SKM-1 treated with dmso at 0.1 percent for 144 hours (cell line): ENCODE measurements at regions not wholly inside any gene's neighbourhood (a gene's known extent, or its start where the extent isn't known, plus 50 kb on each side); places are given as distances from the start of the nearest gene placed in this dataset.
"Not testable (repeated sequence)": the region's sequence is repeated elsewhere in the genome, so short reads cannot be mapped to it uniquely, and the experiment has no call there.

Experiments used
- DNase-seq: peaks from one replicate; lab custom pipeline; 2025; ENCODE audit not compliant: unreplicated experiment; lab: John Stamatoyannopoulos, UW

DNA sequence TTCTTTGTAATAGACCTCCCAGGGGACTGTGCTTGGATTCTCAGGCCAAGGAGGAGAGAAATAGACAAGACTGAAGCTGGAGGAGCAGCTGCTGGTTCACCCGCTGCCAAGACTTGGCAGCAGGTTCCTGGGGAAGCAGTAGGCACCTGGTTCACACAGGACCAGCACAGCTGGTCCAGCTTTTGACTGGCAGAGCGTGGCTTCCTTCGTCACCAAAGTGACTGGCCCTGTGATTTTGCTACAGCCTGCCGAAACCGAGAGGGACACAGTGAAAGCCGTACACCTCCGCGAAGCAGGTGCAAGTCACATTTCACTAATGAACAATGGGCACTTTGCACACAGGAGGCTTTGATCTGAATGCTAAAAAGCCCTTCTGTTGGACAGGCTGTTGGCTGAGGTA is 199.0 kb downstream of the RNF144B start:
- DNase-seq = no peak

- peak; percentile 43 for DNase-seq
These were observed 208.8 kb downstream of the RNF144B start for GRCh38 chr6:18595774-18596530.

DNA sequence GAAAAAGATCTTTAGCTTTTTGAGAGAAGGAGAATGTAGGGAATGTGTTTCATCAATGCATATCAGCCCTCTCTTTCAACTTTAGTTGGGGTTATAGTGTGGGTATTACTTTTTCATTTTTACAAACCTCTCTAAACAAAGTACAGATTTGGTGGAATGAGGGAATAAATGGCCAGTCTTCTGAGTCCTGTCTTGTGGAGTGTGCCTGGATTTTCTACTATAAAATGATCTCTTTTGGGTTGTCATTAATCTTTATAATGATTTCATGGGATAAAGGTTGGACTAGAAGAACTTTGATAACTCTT is 209.3 kb downstream of the RNF144B start:
- no peak for DNase-seq

DNA sequence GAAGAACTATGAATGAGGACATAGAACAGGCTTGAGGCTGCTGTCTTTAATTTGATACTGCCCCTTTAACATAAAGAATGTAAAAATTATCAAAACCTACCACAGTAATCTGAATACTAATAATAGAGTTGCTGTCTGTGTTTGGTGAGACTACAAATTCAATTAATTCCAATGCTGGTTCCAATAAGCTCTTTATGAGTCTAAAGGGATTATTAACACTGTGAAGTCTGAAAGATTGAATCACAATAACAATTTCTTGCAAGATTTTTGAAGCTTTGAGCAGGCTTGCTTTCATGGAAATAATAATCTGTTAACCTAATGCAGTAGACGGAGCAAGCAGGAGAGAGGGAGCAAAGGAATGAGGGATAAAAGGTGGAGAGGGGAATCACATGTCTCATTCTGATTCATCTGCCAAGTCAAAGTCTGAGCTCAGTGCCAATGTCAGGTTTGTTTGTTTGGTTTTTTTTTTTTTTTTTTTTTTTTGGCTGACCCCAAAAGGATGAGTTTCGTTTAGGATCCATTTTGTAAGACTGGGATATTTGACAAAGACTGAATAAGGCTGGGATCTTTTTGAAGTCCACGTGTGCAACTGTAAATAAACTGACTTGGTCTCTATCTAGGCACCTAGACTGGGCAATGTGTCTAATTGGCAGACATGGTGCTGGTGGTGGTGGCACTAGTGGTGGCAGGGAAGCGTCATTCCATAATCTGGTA is 211.6 kb downstream of the RNF144B start:
- no peak for DNase-seq

DNA sequence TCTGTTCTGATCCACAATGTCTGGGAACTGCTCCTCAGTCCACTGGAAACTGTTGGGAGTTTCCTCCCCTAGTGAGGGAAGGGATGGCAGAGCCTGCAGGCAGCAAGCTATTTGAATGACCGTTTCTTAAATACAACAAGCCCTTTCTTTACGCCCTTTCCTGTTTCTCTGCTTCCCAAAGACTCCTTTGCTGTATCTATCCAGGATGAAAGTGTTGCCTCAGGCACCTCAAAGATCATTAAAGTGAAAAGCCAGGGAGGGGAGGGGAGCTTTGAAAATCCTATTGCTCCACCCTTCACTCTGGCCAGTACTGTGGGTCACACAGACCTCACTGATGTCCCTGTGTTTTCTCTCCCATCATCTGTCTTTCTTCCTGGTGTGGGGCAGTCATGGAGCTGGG is 213.1 kb downstream of the RNF144B start:
- DNase-seq = no peak

DNA sequence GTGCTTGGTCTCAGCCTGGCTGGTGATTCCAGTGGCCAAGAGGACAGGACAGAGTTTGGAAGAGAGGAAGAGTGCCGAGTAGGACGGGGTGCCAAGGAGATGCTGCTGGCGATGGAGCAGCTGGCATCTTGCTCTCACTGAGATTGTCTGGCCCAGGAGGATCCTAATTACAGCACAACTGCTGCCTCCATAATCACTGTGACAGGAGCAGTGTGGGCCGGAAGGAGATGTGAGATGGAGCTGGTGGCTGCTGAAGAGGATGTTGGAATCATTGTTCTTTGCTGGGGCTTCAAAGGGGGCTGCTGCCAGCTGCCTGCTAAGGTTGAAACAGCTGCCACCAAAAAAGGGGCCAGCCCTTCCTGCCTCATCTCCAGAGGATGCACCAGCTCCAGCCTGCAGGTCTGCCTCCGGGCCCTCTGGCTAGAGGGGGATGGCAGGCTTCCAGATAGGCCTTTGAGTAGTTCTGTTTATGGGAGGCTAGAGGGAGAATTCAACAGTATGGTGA is 214.4 kb downstream of the RNF144B start:
- DNase-seq = no peak

- no peak for DNase-seq
These were observed 215.8 kb downstream of the RNF144B start for GRCh38 chr6:18602931-18603330.

DNA sequence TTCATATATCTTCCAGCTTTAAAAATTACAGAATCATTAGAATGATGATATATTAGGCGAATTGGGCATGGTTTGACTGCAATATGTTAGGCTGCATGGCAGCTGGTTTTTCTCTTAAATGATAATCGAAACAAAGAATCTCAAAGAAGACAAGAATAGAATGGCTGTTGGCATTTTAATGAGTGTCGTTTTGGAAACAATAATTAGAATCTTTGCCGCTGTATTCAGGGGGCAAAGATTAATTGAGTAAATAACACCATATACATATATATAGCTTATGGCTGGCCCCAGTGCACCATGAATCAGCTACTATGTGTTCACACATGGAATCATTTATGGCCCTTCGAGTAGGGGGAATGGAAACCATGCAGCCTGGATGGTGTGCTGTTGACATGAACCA is 216.2 kb downstream of the RNF144B start:
- no peak for DNase-seq

DNA sequence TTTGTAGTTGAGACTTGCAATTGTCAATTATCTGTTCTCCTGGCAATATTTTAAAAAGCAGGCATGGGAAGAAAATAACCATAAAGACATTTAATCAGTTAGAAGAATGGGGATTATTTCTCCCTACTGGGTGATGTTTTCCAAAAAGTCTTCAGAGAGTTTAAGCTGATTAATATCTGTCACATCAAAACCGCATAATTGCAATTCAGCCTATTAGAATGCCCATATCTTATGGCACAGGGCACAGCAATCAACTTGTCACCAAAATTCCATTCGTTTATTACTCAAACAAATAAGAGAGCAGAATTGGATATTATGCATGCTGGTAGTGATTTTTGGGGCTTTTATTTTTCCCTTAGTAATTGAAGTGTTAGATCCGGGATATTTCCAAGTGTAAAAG is 218.7 kb downstream of the RNF144B start:
- DNase-seq = no peak

- no peak for DNase-seq
These were observed 222.6 kb downstream of the RNF144B start for GRCh38 chr6:18609715-18610114.

DNA sequence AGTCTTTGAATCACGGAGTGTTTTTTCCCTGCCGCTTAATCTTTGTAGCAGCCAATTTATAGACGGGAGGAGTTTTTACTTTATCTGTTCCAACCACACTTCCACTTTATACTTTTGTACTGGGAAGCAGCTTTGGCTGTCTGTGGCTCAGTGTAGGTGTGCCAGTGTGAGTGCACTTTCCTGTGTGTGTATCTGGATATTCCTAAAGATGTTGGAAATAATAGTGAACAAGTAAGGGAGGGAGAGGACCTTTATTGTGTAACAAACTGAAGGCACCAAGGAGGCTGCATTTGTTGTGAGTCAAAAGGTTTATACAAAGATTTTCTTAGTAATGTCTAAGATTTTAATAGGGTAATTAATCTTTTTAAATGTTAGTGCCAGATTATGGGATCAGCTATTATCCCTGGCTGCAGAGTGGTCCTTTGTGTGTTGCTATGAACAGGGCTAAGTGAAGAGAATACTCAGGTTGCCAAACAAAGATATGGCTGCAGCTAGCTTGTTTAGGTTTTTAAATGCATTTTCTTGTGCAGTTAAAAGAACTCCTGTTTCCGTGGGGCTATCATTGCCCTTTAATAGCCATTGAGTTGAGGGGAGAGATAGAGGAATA is 226.3 kb downstream of the RNF144B start:
- no peak for DNase-seq

DNA sequence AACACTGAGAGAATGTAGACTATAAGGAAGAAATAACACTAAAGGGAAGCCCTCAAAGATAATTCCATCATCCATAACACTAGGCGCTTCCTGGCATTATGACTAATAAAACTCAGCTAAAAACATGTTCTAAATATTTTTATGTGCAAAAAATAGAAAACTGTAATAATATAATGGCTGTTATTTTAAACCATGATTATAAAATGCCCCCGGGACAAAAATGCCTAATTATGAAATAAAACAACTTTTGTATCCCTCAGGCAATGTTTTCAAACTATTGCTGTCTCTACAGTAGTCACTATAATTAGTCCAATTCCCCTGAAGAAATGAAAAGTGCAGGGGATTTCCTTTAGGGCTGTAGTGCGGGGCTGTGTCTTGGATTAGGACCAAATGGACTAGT is 242.4 kb downstream of the RNF144B start:
- DNase-seq = no peak

DNA sequence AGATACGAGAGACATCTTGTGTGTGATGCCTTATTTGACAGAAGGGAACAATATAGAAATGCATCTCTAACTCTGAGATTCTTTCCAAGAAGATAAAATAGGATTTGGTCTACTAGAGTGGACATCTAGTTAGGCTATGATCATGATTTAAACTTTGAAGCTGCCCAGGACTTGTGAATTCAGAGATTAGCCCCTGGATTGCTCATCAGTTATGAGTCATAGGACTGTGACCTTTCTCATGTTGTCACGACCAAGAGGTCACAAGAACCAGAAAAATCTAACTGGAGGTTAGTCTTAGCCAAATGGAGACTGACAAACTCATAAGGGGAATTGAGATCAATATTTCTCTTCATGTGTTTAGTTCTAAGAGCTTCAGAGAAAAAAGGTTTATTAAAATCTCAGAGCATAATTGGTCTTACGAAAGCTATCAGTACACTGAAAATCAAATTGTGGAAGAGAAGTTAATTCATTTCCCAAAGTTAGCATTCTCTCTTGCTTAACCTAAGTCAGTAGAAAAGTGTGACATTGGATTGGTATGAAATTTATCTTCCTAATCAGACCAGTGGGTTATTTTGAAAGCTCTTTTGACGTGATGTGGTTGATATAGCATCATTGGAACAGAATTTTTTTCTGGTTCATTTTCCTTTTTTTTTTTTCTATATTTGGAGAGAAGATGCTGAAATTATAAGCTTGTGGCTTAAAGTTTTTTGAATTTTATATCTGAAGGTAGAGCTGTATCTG is 245.7 kb downstream of the RNF144B start:
- DNase-seq = no peak

DNA sequence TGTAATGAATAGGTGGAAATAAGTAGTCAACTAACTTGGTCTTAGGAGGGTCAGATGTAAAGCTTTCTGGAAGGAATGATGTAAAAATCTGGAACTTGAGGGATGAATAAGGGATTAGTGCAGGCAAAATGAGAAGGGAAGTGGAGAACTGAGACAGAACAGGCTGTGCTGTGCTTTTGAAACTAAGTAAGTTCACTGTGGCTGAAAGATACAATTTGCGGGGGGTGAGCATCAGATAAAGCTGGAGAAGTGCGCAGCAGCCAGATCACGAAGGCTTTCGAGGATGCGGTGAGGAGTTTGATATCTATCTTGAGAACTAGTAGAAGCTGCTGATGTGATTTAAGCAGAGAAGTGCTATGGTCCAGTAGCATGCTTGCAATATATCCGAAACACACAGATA is 247.8 kb downstream of the RNF144B start:
- no peak for DNase-seq

DNA sequence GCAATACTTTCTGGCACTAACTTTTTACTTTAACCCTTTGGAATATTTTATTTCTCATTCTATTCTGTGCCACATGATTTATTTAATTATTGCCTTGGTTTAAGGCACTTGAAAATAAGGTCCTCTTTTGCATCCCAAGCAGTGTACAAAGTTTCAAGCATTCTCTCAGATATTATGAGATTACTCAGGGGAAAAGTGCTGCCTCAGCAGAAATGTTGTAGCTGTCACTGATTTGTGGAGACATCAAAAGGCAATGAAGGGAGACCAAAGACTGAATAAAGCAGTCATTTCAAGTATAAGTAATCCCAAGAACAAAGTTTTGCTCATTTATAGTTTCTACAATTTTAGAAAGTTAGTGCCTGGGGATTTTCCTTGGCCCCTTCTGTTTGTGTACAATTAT is 253.0 kb downstream of the RNF144B start:
- no peak for DNase-seq

GRCh38 chr6:18640754-18641153 is 253.6 kb downstream of the RNF144B start:
- no peak for DNase-seq

GRCh38 chr6:18654821-18655220 is 267.7 kb downstream of the RNF144B start:
- DNase-seq = no peak

DNA sequence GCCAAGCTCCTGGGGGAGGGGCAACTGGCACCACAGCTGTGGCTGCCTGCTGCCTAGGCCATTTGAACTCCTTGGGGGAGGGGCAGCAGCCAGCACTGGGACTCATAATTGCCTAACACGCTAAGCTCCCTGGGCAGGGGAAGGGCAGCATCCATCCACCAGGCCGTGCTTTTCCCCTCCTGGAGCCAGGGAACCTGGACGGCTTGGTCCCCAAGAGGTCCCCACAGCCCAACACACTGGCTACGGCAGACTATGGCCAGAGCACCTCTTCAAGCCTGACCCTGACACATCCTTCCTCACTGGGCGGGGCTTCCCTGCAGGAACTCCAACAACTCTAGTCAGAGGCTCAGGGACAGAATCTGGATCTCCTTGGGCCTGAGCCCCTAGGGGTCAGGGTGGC is 269.4 kb downstream of the RNF144B start:
- no peak for DNase-seq

GRCh38 chr6:18659994-18660393 is 272.8 kb downstream of the RNF144B start:
- not testable (repeated sequence) for DNase-seq

DNA sequence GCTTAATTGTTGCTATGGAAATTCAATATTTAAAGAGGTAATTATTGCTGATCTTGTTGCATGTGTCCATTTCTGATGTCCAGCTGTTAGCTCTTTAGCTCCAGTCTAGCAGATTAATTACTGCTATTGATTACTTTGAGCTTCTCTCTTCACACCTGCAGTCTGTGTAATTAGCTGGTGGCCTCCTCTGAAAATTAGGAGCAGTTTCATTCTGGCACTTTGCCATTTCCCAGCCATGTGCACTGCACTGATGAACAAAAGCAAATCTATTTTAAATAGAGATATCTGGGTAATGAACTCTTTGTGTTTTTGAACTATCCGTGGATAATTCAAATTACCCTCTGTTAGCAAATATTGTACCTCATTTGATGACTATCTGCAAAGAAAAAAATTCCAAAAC is 275.9 kb downstream of the RNF144B start:
- DNase-seq = no peak

GRCh38 chr6:18664401-18664800 is 277.3 kb downstream of the RNF144B start:
- DNase-seq = no peak

DNA sequence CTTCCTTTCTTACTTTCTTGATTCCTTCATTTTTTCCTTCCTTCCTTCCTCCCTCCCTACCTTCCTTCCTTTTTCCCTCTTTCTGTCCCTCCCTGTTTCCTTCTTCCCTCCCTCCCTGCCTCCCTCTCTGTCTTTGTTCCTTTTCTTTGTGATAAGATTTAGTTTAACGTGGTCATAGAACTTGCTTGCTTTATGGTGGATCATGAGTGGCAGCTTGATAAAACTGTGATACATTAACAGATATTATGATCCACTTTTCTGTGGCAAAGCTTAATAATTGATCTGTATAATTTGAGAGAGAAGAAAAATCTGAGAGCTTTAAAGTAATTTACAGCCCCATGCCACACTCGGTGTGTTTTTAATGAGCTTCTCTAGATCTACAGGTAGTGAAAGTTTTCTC is 280.5 kb downstream of the RNF144B start:
- DNase-seq = no peak
